ENCODE measurements at regions not wholly inside any gene's neighbourhood (a gene's known extent, or its start where the extent isn't known, plus 50 kb on each side); places are given as distances from the start of the nearest gene placed in this dataset.

GRCh38 chr4:126144543-126145237 lies 829.9 kb downstream of the FAT4 start:
- TF ChIP-seq SP1 (IDR thresholded peaks at IDR 0.05) (no peak), CTCF (IDR thresholded peaks at IDR 0.05; ENCODE audit: low read depth, low read length, missing input control) (no peak), ATF3 (IDR thresholded peaks at IDR 0.05) (no peak), JUND (IDR thresholded peaks at IDR 0.05) (no peak), RAD21 (IDR thresholded peaks at IDR 0.05) (no peak), REST (IDR thresholded peaks at IDR 0.05) (no peak), MAX (IDR thresholded peaks at IDR 0.05) (no peak), YY1 (IDR thresholded peaks at IDR 0.05) (no peak), TAF1 (conservative IDR thresholded peaks at IDR 0.05) (no peak), EGR1 (IDR thresholded peaks at IDR 0.05; ENCODE audit: low read depth in 2 of 2) (no peak), HNF4A (conservative IDR thresholded peaks at IDR 0.05) (no peak)
